Mesodermal cell (in vitro differentiated cells): ENCODE measurements at regions not wholly inside any gene's neighbourhood (a gene's known extent, or its start where the extent isn't known, plus 50 kb on each side); places are given as distances from the start of the nearest gene placed in this dataset.
A peak's percentile ranks its signal among the peaks of the same experiment; 100 is the strongest.

Source experiments
- H3K27ac ChIP-seq: 2 replicates; pipeline ENCODE4 v1.7.0; 2013; ENCODE audit warnings: mild to moderate bottlenecking, low read depth, low read length, moderate library complexity; ENCODE audit not compliant: severe bottlenecking
- H3K36me3 ChIP-seq: 2 replicates; pipeline ENCODE4 v1.7.1; 2013; ENCODE audit warnings: mild to moderate bottlenecking, low read length, moderate library complexity; ENCODE audit not compliant: control insufficient read depth, insufficient read depth
- H3K4me1 ChIP-seq: one replicate; pipeline ENCODE4 v1.7.1; 2013; ENCODE audit warnings: mild to moderate bottlenecking, low read length; ENCODE audit not compliant: insufficient read depth, control insufficient read depth, poor library complexity, severe bottlenecking
- H3K4me3 ChIP-seq: 2 replicates; pipeline ENCODE4 v1.7.0; 2013; ENCODE audit warnings: low read length, control low read depth, mild to moderate bottlenecking; ENCODE audit not compliant: insufficient read depth, poor library complexity, severe bottlenecking; ENCODE audit errors: extremely low read depth
- H3K9me3 ChIP-seq: 2 replicates; pipeline ENCODE4 v1.7.1; 2013; ENCODE audit warnings: mild to moderate bottlenecking, low read length, moderate library complexity; ENCODE audit not compliant: control insufficient read depth
- WGBS, 2 experiments: methylation state at CpG; one replicate each; pipeline ENCODE4 v1.1.5; 2013; ENCODE audit warnings: missing lambda C conversion rate in 2 of 2; ENCODE audit not compliant: insufficient coverage in 2 of 2; 5-methylcytosine and 5-hydroxymethylcytosine counted together

DNA sequence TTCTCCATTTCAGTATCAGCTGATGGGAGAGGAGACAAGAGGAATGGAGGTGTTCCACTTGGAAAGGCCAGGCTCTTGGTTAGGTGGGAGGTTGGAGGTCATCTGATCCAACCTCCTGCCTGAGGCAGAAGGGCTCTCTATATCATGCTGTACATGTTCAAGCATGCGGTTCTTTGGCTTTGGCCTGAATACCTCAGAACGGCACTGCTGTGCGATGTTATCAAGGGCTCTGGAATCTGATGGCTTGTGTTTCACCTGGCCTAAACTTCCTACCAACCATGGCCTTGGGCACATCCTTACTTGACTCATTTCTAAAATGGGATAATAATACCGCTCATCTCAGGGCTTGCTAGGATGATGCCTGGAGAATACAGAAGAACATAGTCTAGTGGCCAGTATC is 90.1 kb upstream of the FAM169A start:
- H3K9me3 ChIP-seq = no peaks in the 10 kb centered on the region
- 71 to 81% methylated on average over 3 of the region's 4 CpGs for WGBS, 2 experiments
- H3K4me1 ChIP-seq = peaks cover 14% of the 10 kb centered on the region
- no peak overlapping the region for H3K4me3 ChIP-seq
- no peaks in the 10 kb centered on the region for H3K36me3 ChIP-seq
- no peak overlapping the region for H3K27ac ChIP-seq

DNA sequence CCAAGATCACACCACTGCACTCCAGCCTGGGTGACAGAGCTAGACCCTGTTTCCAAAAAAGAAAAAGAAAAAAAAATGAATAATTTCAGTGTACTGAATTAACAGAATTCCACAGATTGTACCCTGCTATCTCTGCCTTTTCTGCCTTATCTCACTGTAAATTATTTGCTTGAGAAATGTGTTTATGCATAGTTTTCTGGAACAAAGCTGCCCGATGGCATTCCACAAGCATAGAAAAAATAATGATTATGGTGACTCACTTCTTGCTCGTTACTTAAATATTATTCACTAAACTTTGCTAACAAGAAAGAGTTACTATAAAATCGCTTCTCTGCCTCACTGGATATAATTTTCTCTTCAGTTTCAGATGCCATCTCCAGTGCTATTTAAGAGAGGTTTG is 88.7 kb upstream of the FAM169A start:
- Histone ChIP-seq H3K4me3 (no peak overlapping the region), H3K9me3 (no peaks in the 10 kb centered on the region), H3K4me1 (peaks cover 17% of the 10 kb centered on the region), H3K36me3 (no peaks in the 10 kb centered on the region), H3K27ac (peak overlapping the region; percentile 32)
- WGBS, 2 experiments = no CpG with 5 or more reads among the region's 3 CpGs

DNA sequence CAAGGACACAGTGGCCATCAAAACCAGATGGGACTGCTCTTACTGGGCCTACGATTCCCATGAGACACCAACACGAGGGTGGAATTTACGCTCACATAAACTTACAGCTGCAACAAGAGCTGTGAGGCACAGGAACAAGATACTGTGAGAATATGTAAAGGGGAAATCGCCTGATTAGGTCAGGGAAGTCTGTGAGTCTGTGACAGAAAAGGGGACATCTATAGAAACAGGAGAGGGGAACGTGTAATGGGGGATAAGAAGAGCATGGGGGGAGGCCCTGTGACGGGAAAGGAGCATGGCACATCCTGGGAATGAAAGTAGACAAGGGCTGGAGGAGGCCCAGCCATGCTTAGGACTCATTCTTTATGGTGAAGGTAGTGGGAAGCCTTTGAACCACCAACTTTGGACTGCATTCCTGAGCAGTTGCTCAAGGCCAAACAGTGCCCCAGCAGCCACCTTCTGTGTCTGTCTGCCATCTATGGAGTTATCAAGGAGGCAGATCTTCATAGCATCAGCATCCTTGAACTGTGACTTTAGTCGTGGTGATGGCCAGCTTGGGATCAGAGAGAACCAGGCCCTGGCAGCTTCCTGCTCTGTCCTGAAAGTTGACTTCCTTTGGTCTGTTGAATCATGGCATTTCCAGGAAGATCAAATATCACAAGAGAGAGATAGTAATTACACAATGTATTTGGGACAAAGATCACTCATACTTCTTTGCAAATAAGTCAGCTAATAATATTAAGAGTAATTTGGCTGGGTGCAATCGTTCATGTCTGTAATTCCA is 87.9 kb upstream of the FAM169A start:
- Histone ChIP-seq H3K4me1 (peaks cover 19% of the 10 kb centered on the region), H3K36me3 (no peaks in the 10 kb centered on the region), H3K4me3 (no peak overlapping the region), H3K27ac (peak overlapping the region; percentile 47), H3K9me3 (no peaks in the 10 kb centered on the region)
- WGBS, 2 experiments = 80 to 85% methylated on average over 6 to 7 of the region's 8 CpGs

DNA sequence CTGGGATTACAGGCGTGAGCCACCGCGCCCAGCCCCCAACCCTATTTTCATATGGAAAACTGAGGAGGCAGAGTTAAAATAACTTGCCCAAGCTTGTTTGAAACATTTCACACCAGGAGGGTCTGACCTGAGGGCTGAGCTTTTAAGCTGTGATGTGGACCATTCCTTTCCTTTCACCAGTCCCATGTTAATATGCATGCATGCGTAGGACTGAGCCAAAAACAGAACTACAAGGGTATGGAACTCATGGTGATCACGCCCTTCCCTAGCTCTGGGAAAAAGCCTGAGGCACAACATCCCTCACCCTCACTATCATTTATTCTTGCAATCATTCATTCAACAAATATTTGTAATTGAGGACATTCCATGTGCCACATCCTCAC is 87.4 kb upstream of the FAM169A start:
- 80 to 89% methylated on average over 1 to 5 of the region's 5 CpGs for WGBS, 2 experiments
- peak overlapping the region; percentile 47 for H3K27ac ChIP-seq
- no peaks in the 10 kb centered on the region for H3K36me3 ChIP-seq
- H3K4me3 ChIP-seq = no peak overlapping the region
- no peaks in the 10 kb centered on the region for H3K9me3 ChIP-seq
- H3K4me1 ChIP-seq = peaks cover 24% of the 10 kb centered on the region

DNA sequence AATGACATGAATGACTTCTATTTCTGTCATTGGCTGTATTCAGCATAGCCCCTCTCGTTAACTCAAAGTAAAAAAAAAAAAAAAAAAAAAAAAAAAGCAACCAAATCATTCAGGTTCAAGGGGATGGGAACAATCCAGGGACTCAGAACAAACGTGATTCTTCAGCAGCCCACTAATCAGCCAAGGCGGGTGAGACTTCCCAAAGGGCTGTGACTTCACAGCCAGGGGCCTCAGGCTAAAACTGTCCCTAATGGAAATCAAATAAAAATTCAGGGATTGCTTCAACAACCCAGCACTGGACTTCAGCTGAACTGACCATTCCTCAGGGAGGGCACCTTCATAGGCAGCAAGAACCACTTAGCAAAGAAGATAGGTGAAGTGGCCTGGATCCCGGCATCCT is 86.2 kb upstream of the FAM169A start:
- no peaks in the 10 kb centered on the region for H3K9me3 ChIP-seq
- no peak overlapping the region for H3K27ac ChIP-seq
- H3K4me1 ChIP-seq = peaks cover 26% of the 10 kb centered on the region
- no peaks in the 10 kb centered on the region for H3K36me3 ChIP-seq
- H3K4me3 ChIP-seq = no peak overlapping the region
- WGBS, 2 experiments = 81 to 83% methylated on average over 3 of the region's 4 CpGs

DNA sequence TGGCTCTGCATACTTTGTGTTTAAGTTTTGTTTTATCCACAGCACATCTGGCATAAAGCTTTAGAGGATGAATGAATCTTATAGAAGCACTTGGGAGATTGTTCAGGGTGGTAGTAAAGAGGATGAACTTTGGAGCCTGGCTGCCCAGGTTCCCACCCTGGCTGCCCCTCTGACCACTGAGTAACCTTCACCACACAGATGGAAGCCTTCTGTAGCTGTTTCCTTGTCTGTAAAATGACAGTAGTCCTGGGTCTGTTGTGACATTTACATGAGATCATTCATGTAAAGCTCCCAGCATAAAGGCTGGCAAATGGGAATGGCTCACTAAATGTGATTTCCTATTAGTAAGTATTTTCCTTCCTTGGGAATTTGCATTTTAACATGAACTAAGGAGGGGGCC is 85.7 kb upstream of the FAM169A start:
- Histone ChIP-seq H3K4me3 (no peak overlapping the region), H3K27ac (no peak overlapping the region), H3K4me1 (peaks cover 26% of the 10 kb centered on the region), H3K9me3 (no peaks in the 10 kb centered on the region), H3K36me3 (no peaks in the 10 kb centered on the region)

DNA sequence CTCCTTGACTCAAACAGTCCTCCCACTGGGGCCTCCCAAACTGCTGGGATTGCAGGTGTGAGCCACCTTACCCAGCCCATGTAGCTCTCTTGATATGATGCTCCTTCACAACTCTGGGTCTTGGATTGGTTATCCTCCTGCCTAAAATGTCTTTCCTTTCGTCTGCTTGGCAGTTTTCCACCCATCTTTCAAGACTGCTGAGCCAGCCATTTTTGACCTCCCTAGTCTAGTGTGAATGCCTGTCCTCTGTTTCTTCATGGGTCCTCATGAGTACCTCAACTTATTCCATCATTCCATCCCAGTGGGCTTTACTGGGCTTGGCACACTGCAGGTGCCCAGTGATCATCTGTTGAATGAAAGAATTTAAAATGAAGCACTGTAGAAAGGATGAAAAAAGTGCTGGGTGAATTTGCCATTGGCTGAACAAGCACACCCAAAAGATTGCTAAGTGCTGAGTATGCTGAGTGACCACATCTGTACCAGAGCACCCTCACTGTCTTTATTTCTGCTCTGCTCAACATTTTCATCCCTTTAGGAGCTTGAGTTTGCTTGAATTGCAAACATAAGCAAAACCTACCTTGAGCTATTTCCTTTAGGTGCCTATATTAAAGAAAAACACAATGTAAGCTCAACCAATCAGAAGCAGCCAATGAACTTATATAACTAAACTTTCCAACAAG is 84.8 kb upstream of the FAM169A start:
- H3K9me3 ChIP-seq = no peaks in the 10 kb centered on the region
- no peak overlapping the region for H3K4me3 ChIP-seq
- peaks cover 33% of the 10 kb centered on the region for H3K4me1 ChIP-seq
- H3K36me3 ChIP-seq = no peaks in the 10 kb centered on the region
- WGBS, 2 experiments = 80% methylated on average over 1 of the region's 1 CpG; no CpG with 5 or more reads in 1 of the 2 experiments
- no peak overlapping the region for H3K27ac ChIP-seq

DNA sequence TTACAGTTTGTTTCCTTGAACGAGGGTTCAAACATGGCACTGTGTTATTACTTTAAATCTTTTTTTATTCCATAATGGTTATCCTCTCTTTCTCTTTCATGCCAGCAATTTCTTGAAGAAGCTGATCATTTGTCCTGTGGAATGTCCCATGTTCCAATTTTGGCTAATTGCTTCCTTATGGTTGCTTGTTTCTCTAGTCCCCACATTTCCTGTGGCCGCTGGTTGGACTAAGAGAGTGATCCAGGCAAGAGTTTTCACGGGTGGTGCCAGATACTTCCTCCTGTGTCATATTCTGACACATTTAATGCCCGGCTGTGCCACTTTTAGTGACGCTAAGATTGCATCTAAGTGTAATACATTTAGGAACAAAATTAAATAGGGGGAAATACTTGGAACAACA is 83.8 kb upstream of the FAM169A start:
- 92 to 100% methylated on average over 1 to 2 of the region's 5 CpGs for WGBS, 2 experiments
- peaks cover 33% of the 10 kb centered on the region for H3K4me1 ChIP-seq
- H3K9me3 ChIP-seq = no peaks in the 10 kb centered on the region
- H3K36me3 ChIP-seq = no peaks in the 10 kb centered on the region
- H3K27ac ChIP-seq = peak overlapping the region; percentile 17
- no peak overlapping the region for H3K4me3 ChIP-seq

DNA sequence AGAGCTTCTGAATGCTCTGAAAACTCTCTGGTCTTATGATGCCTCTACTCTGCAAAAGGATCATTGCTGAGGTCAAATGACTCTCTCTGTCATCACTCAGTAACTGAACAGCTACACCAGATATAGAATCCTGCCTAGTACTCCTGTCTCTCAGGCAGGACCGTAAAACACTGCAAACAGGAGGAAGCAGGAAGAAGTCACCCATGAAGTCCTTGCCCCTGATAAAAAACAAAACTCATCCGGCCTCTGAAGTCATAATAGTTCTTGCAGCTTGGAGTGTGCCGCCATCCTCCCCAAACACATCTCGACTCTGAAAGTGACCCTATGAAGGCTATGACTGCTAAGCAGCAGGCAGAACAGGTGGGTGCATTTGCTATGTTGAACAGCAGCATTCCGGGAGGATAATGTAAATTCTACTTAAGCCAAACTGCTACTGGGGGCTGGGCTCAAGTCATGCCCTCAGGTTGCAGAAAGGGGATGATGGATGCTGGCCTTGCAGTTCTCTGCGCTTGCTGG is 81.9 kb upstream of the FAM169A start:
- Histone ChIP-seq H3K36me3 (no peaks in the 10 kb centered on the region), H3K4me1 (peaks cover 19% of the 10 kb centered on the region), H3K27ac (no peak overlapping the region), H3K9me3 (no peaks in the 10 kb centered on the region), H3K4me3 (no peak overlapping the region)
- WGBS, 2 experiments = 94% methylated on average over 6 of the region's 6 CpGs

DNA sequence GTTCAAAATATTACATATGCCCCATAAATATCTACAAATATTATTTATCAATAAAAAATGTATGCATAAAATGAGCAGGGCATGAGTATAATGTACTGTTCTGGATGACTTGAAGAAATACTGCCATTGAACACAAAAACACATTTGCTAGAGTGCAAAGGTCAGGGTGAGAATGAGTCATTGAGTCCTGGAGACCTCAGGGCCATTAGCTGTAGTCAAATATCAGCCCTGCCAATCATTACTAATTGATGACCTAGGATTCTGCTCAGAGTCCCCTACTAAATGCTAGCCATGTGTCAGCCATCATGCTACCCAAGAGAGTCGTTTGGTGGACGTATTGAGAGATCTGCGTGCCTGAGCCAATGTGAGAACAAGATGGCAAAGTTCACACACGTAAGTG is 80.3 kb upstream of the FAM169A start:
- H3K36me3 ChIP-seq = no peaks in the 10 kb centered on the region
- peaks cover 19% of the 10 kb centered on the region for H3K4me1 ChIP-seq
- 80 to 94% methylated on average over 1 to 4 of the region's 4 CpGs for WGBS, 2 experiments

DNA sequence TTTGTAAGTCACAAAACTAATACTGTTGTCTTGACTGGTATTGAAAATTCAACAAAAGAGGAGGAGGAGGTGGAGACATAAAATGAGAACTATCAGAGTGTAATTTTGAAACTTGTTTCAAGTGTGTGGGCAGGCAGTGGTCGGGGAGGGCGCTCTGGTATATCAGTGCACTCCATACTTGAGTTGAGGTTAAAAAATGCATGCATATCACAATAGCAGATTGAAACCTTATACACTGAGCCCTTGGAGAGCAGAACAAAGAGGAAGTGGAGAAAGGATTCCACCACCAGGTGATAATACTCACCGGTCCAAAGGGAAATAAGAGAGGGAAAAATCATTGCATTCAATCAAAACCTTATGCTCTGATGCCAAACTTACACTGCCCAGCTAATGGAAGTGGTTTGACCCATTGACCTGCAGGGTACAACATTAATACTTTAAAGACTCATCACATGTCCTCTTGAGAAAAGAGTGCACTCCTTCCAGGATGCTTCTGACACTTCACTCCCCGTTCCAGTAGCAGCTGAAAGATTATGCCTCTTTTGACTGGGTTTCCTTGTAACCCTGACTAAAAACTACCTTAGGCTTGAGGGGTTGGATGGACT is 79.5 kb upstream of the FAM169A start:
- H3K36me3 ChIP-seq = no peaks in the 10 kb centered on the region
- H3K27ac ChIP-seq = no peak overlapping the region
- H3K4me1 ChIP-seq = peaks cover 19% of the 10 kb centered on the region
- no peak overlapping the region for H3K4me3 ChIP-seq
- 100% methylated on average over 1 of the region's 4 CpGs for WGBS, 2 experiments
- no peaks in the 10 kb centered on the region for H3K9me3 ChIP-seq

More for the DNA sequence above, 80.3 kb upstream of the FAM169A start:
- no peaks in the 10 kb centered on the region for H3K9me3 ChIP-seq
- no peak overlapping the region for H3K27ac ChIP-seq
- H3K4me3 ChIP-seq = no peak overlapping the region
